Skeletal muscle tissue (tissue), 3 donors: ENCODE measurements at regions not wholly inside any gene's neighbourhood (a gene's known extent, or its start where the extent isn't known, plus 50 kb on each side); places are given as distances from the start of the nearest gene placed in this dataset.

Experiments
- H3K27ac ChIP-seq: one replicate; pipeline ENCODE4 v1.7.0; 2013; ENCODE audit warnings: mild to moderate bottlenecking, low read depth, low read length, inconsistent platforms
- H3K27me3 ChIP-seq, 3 donors: one replicate each; pipeline ENCODE4 v1.7.0; 2013; ENCODE audit warnings: low read length in 3 of 3; ENCODE audit not compliant: control insufficient read depth in 3 of 3, insufficient read depth in 3 of 3
- H3K36me3 ChIP-seq, 3 donors: one replicate each; pipeline ENCODE4 v1.7.0; 2013; ENCODE audit warnings: low read length in 3 of 3; ENCODE audit not compliant: control insufficient read depth in 3 of 3, insufficient read depth in 3 of 3
- H3K4me1 ChIP-seq, 3 donors: one replicate each; pipeline ENCODE4 v1.7.0; 2013; ENCODE audit warnings: low read length in 3 of 3, mild to moderate bottlenecking in 3 of 3; ENCODE audit not compliant: control insufficient read depth in 3 of 3, insufficient read depth in 3 of 3
- H3K4me3 ChIP-seq, 3 donors: one replicate each; pipeline ENCODE4 v1.7.0; 2013; ENCODE audit warnings: low read length in 3 of 3
- H3K9ac ChIP-seq, 3 donors: one replicate each; pipeline ENCODE4 v1.7.0; 2013; ENCODE audit warnings: low read length in 3 of 3, mild to moderate bottlenecking in 3 of 3, moderate library complexity in 2 of 3, low read depth in 1 of 3
- H3K9me3 ChIP-seq, 3 donors: one replicate each; pipeline ENCODE4 v1.7.0; 2013; ENCODE audit warnings: low read length in 3 of 3; ENCODE audit not compliant: control insufficient read depth in 3 of 3
- donor health status: Osteomylitis.

GRCh38 chr3:83956431-83956830 lies 1002.4 kb upstream of the CADM2 start:
- H3K9me3 ChIP-seq: no peaks in the 10 kb centered on the region
- no peak overlapping the region for H3K9ac ChIP-seq
- H3K27me3 ChIP-seq: no peaks in the 10 kb centered on the region
- no peak overlapping the region for H3K27ac ChIP-seq
- no peaks in the 10 kb centered on the region for H3K4me1 ChIP-seq
- no peaks in the 10 kb centered on the region for H3K36me3 ChIP-seq
- no peak overlapping the region for H3K4me3 ChIP-seq

- no peak overlapping the region for H3K4me3 ChIP-seq
- H3K9ac ChIP-seq: no peak overlapping the region
- H3K27ac ChIP-seq: no peak overlapping the region
- no peaks in the 10 kb centered on the region for H3K27me3 ChIP-seq
- no peaks in the 10 kb centered on the region for H3K36me3 ChIP-seq
- H3K4me1 ChIP-seq: no peaks in the 10 kb centered on the region
- peaks cover 0 to 1% (median 0%) of the 10 kb centered on the region in 3 donors for H3K9me3 ChIP-seq
Observed at GRCh38 chr3:83968356-83968755, 990.4 kb upstream of the CADM2 start.

GRCh38 chr3:83971666-83972065 lies 987.1 kb upstream of the CADM2 start:
- Histone ChIP-seq H3K9me3 (no peaks in the 10 kb centered on the region), H3K4me1 (no peaks in the 10 kb centered on the region), H3K4me3 (no peak overlapping the region), H3K27ac (no peak overlapping the region), H3K9ac (no peak overlapping the region), H3K36me3 (no peaks in the 10 kb centered on the region), H3K27me3 (no peaks in the 10 kb centered on the region)

GRCh38 chr3:84008623-84009022 lies 950.2 kb upstream of the CADM2 start:
- no peaks in the 10 kb centered on the region for H3K4me1 ChIP-seq
- no peaks in the 10 kb centered on the region for H3K27me3 ChIP-seq
- no peaks in the 10 kb centered on the region for H3K36me3 ChIP-seq
- no peaks in the 10 kb centered on the region for H3K9me3 ChIP-seq
- no peak overlapping the region for H3K9ac ChIP-seq
- H3K27ac ChIP-seq: no peak overlapping the region
- no peak overlapping the region for H3K4me3 ChIP-seq

GRCh38 chr3:84023842-84024241 lies 934.9 kb upstream of the CADM2 start:
- no peaks in the 10 kb centered on the region for H3K27me3 ChIP-seq
- H3K27ac ChIP-seq: no peak overlapping the region
- H3K9ac ChIP-seq: no peak overlapping the region
- no peaks in the 10 kb centered on the region for H3K36me3 ChIP-seq
- no peaks in the 10 kb centered on the region for H3K9me3 ChIP-seq
- no peaks in the 10 kb centered on the region for H3K4me1 ChIP-seq
- H3K4me3 ChIP-seq: no peak overlapping the region

GRCh38 chr3:84039099-84039498 lies 919.7 kb upstream of the CADM2 start:
- no peaks in the 10 kb centered on the region for H3K36me3 ChIP-seq
- H3K27ac ChIP-seq: no peak overlapping the region
- H3K9ac ChIP-seq: no peak overlapping the region
- H3K9me3 ChIP-seq: peaks cover 0 to 3% (median 0%) of the 10 kb centered on the region in 3 donors
- no peak overlapping the region for H3K4me3 ChIP-seq
- H3K4me1 ChIP-seq: no peaks in the 10 kb centered on the region
- no peaks in the 10 kb centered on the region for H3K27me3 ChIP-seq

- H3K36me3 ChIP-seq: no peaks in the 10 kb centered on the region
Observed at GRCh38 chr3:84042399-84043106, 916.2 kb upstream of the CADM2 start.

GRCh38 chr3:84066915-84067314 lies 891.9 kb upstream of the CADM2 start:
- Histone ChIP-seq H3K9ac (no peak overlapping the region), H3K27me3 (no peaks in the 10 kb centered on the region), H3K4me1 (no peaks in the 10 kb centered on the region), H3K4me3 (no peak overlapping the region), H3K9me3 (no peaks in the 10 kb centered on the region), H3K36me3 (no peaks in the 10 kb centered on the region), H3K27ac (no peak overlapping the region)

More at GRCh38 chr3:84042399-84043106, 916.2 kb upstream of the CADM2 start:
- Histone ChIP-seq H3K4me3 (no peak overlapping the region), H3K27me3 (no peaks in the 10 kb centered on the region), H3K4me1 (no peaks in the 10 kb centered on the region), H3K27ac (no peak overlapping the region), H3K9ac (no peak overlapping the region), H3K9me3 (no peaks in the 10 kb centered on the region)

GRCh38 chr3:84073664-84074063 lies 885.1 kb upstream of the CADM2 start:
- Histone ChIP-seq H3K36me3 (no peaks in the 10 kb centered on the region), H3K4me1 (no peaks in the 10 kb centered on the region), H3K4me3 (no peak overlapping the region), H3K27me3 (no peaks in the 10 kb centered on the region), H3K9ac (no peak overlapping the region), H3K27ac (no peak overlapping the region), H3K9me3 (no peaks in the 10 kb centered on the region)

GRCh38 chr3:84074767-84075166 lies 884.0 kb upstream of the CADM2 start:
- Histone ChIP-seq H3K27me3 (no peaks in the 10 kb centered on the region), H3K9ac (no peak overlapping the region), H3K9me3 (no peaks in the 10 kb centered on the region), H3K27ac (no peak overlapping the region), H3K4me1 (no peaks in the 10 kb centered on the region), H3K36me3 (no peaks in the 10 kb centered on the region), H3K4me3 (no peak overlapping the region)
